SH-SY5Y (cell line): ENCODE measurements at regions not wholly inside any gene's neighbourhood (a gene's known extent, or its start where the extent isn't known, plus 50 kb on each side); places are given as distances from the start of the nearest gene placed in this dataset.

Experiments used
- GATA2 ChIP-seq: IDR thresholded peaks from 2 replicates; pipeline ENCODE4 v1.6.1; 2011; ENCODE audit warnings: mild to moderate bottlenecking, low read depth, low read length
- GATA3 ChIP-seq: IDR thresholded peaks from 2 replicates; pipeline ENCODE4 v1.6.1; 2011; ENCODE audit warnings: low read depth, mild to moderate bottlenecking, low read length, moderate library complexity

DNA sequence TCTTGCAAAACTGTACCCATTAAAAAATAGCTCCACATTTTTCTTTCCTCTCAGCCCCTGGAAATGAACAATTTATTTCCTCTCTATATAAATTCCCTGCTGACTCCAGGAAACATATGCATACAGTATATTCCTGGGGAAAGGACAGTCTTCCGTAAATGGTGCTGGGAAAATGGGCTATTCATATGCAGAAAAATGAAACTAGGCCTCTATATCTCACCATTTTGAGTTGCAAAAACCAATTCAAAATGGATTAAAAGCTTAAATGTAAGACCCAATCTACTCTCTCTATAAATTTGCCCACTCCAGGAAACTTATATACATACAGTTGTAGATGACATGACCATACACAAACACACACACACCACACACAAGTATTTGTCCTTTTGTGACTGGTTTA, 85.9 kb upstream of the GPR149 start:
- TF ChIP-seq GATA2: no peak
- no peak for TF ChIP-seq GATA3
